OCI-LY1 (cell line): ENCODE measurements at regions not wholly inside any gene's neighbourhood (a gene's known extent, or its start where the extent isn't known, plus 50 kb on each side); places are given as distances from the start of the nearest gene placed in this dataset.

Experiments
- H2AFZ ChIP-seq: fragments of 200-600 bp; sonication (generic), shearing (Covaris generic); 2 replicates; pipeline ENCODE4 v1.6.0; 2014; ENCODE audit warnings: antibody characterized with exemption, mild to moderate bottlenecking, low read length
- H3F3A ChIP-seq: fragments of 200-600 bp; sonication (generic), shearing (Covaris generic); 2 replicates; pipeline ENCODE4 v1.6.0; 2014; ENCODE audit warnings: mild to moderate bottlenecking, antibody characterized with exemption, low read length, moderate library complexity; ENCODE audit not compliant: insufficient read depth
- H3K27ac ChIP-seq: fragments of 200-600 bp; sonication (generic); 2 replicates; pipeline ENCODE4 v1.5.1; 2014; ENCODE audit warnings: low read length, mixed run types, mild to moderate bottlenecking, low read depth; ENCODE audit not compliant: poor library complexity, severe bottlenecking
- H3K27me3 ChIP-seq: fragments of 200-600 bp; sonication (generic); 2 replicates; pipeline ENCODE4 v1.6.0; 2014; ENCODE audit warnings: antibody characterized with exemption, mild to moderate bottlenecking, low read length, moderate library complexity; ENCODE audit not compliant: insufficient read depth
- H3K36me3 ChIP-seq: fragments of 200-600 bp; sonication (generic); 2 replicates; pipeline ENCODE4 v1.6.1; 2014; ENCODE audit warnings: mild to moderate bottlenecking, antibody characterized with exemption, low read length, moderate library complexity, mixed read lengths; ENCODE audit not compliant: insufficient read depth
- H3K4me1 ChIP-seq: fragments of 200-600 bp; sonication (generic); 2 replicates; pipeline ENCODE4 v1.5.1; 2014; ENCODE audit warnings: mild to moderate bottlenecking, low read length, moderate library complexity; ENCODE audit not compliant: insufficient read depth, severe bottlenecking
- H3K4me2 ChIP-seq: fragments of 200-600 bp; sonication (generic), shearing (Covaris generic); 2 replicates; pipeline ENCODE4 v1.6.1; 2014; ENCODE audit warnings: low read length
- H3K4me3 ChIP-seq: fragments of 200-600 bp; sonication (generic); 2 replicates; pipeline ENCODE4 v1.5.1; 2014; ENCODE audit warnings: low read length, low read depth, mild to moderate bottlenecking, mixed read lengths; ENCODE audit not compliant: poor library complexity, severe bottlenecking
- H3K79me2 ChIP-seq: fragments of 200-600 bp; shearing (Covaris generic); 2 replicates; pipeline ENCODE4 v1.6.1; 2016; ENCODE audit warnings: mixed run types, low read length, mixed read lengths; ENCODE audit not compliant: insufficient read depth
- H3K9ac ChIP-seq: fragments of 200-600 bp; sonication (generic), shearing (Covaris generic); 2 replicates; pipeline ENCODE4 v1.6.1; 2014; ENCODE audit warnings: mild to moderate bottlenecking, low read length, mixed read lengths
- H3K9me2 ChIP-seq: fragments of 200-600 bp; sonication (generic), shearing (Covaris generic); 2 replicates; pipeline ENCODE4 v1.6.1; 2014; ENCODE audit warnings: low read depth, mild to moderate bottlenecking, low read length, mixed read lengths
- H3K9me3 ChIP-seq: fragments of 200-600 bp; shearing (Covaris generic); 2 replicates; pipeline ENCODE4 v1.6.1; 2014; ENCODE audit warnings: low read length, mixed read lengths
- H4K20me1 ChIP-seq: fragments of 200-600 bp; sonication (generic), shearing (Covaris generic); 2 replicates; pipeline ENCODE4 v1.6.0; 2016; ENCODE audit warnings: mild to moderate bottlenecking, low read length; ENCODE audit not compliant: insufficient read depth
- CTCF ChIP-seq: fragments of 200-600 bp; sonication (generic), shearing (Covaris generic); IDR thresholded peaks from 2 replicates; pipeline ENCODE4 v1.5.1; 2017; ENCODE audit warnings: mild to moderate bottlenecking, antibody characterized with exemption, low read length, moderate library complexity, mixed read lengths
- EZH2 ChIP-seq: fragments of 200-600 bp; sonication (generic), shearing (Covaris generic); IDR thresholded peaks from 2 replicates; pipeline ENCODE4 v1.8.0; 2017; ENCODE audit warnings: borderline replicate concordance, mixed run types, mild to moderate bottlenecking, antibody characterized with exemption, low read length, moderate library complexity, mixed read lengths

- Histone ChIP-seq H3K9ac (no peak overlapping the region), H3K79me2 (no peaks in the 10 kb centered on the region), H3F3A (no peaks in the 10 kb centered on the region), H3K9me3 (no peaks in the 10 kb centered on the region), H3K4me1 (no peaks in the 10 kb centered on the region), H3K9me2 (no peaks in the 10 kb centered on the region), H3K36me3 (no peaks in the 10 kb centered on the region), H3K27ac (no peak overlapping the region), H3K4me3 (no peak overlapping the region), H3K27me3 (no peaks in the 10 kb centered on the region; the same call in 1 of the 2 replicates), H3K4me2 (no peak overlapping the region), H4K20me1 (no peaks in the 10 kb centered on the region), H2AFZ (no peak overlapping the region)
- TF ChIP-seq EZH2 (no peak), CTCF (no peak)
Measured at GRCh38 chr13:44323754-44324153, 49.9 kb upstream of the SERP2 start.
